ENCODE measurements at regions not wholly inside any gene's neighbourhood (a gene's known extent, or its start where the extent isn't known, plus 50 kb on each side); places are given as distances from the start of the nearest gene placed in this dataset.

- DNase-seq (ENCODE audit: low read depth in 4 of 4, low spot score in 3 of 4): no peak
Observed at GRCh38 chr12:115209230-115209629, 525.3 kb upstream of the TBX3 start.

- DNase-seq (ENCODE audit: low read depth in 4 of 4, low spot score in 3 of 4): no peak
Observed at GRCh38 chr12:115208098-115208497, 524.1 kb upstream of the TBX3 start.

- DNase-seq (ENCODE audit: low read depth in 4 of 4, low spot score in 3 of 4): no peak
Observed at GRCh38 chr12:115207216-115207915, 523.4 kb upstream of the TBX3 start.

- no peak for DNase-seq (ENCODE audit: low read depth in 4 of 4, low spot score in 3 of 4)
Observed at GRCh38 chr12:115206801-115207200, 522.8 kb upstream of the TBX3 start.

- no peak for DNase-seq (ENCODE audit: low read depth in 4 of 4, low spot score in 3 of 4)
Observed at GRCh38 chr12:115205755-115206308, 521.9 kb upstream of the TBX3 start.

- DNase-seq (ENCODE audit: low read depth in 4 of 4, low spot score in 3 of 4): no peak
Observed at GRCh38 chr12:115204957-115205754, 521.2 kb upstream of the TBX3 start.

- no peak for DNase-seq (ENCODE audit: low read depth in 4 of 4, low spot score in 3 of 4)
Observed at GRCh38 chr12:115203701-115204100, 519.7 kb upstream of the TBX3 start.

GRCh38 chr12:115201966-115202365 is 518.0 kb upstream of the TBX3 start:
- DNase-seq (ENCODE audit: low read depth in 4 of 4, low spot score in 3 of 4): no peak

GRCh38 chr12:115199831-115200230 is 515.9 kb upstream of the TBX3 start:
- no peak for DNase-seq (ENCODE audit: low read depth in 4 of 4, low spot score in 3 of 4)

GRCh38 chr12:115194857-115195256 is 510.9 kb upstream of the TBX3 start:
- DNase-seq (ENCODE audit: low read depth in 4 of 4, low spot score in 3 of 4): no peak

- no peak for DNase-seq (ENCODE audit: low read depth in 4 of 4, low spot score in 3 of 4)
Observed at GRCh38 chr12:115194448-115194847, 510.5 kb upstream of the TBX3 start.

GRCh38 chr12:115191342-115191741 is 507.4 kb upstream of the TBX3 start:
- no peak for DNase-seq (ENCODE audit: low read depth in 4 of 4, low spot score in 3 of 4)

- DNase-seq (ENCODE audit: low read depth in 4 of 4, low spot score in 3 of 4): no peak
Observed at GRCh38 chr12:115190010-115190770, 506.2 kb upstream of the TBX3 start.

GRCh38 chr12:115185506-115185905 is 501.5 kb upstream of the TBX3 start:
- DNase-seq (ENCODE audit: low read depth in 4 of 4, low spot score in 3 of 4): no peak

GRCh38 chr12:115183752-115184151 is 499.8 kb upstream of the TBX3 start:
- no peak for DNase-seq (ENCODE audit: low read depth in 4 of 4, low spot score in 3 of 4)

- DNase-seq (ENCODE audit: low read depth in 4 of 4, low spot score in 3 of 4): no peak
Observed at GRCh38 chr12:115177899-115178298, 493.9 kb upstream of the TBX3 start.

- no peak for DNase-seq (ENCODE audit: low read depth in 4 of 4, low spot score in 3 of 4)
Observed at GRCh38 chr12:115176741-115177400, 492.9 kb upstream of the TBX3 start.

GRCh38 chr12:115174920-115175319 is 490.9 kb upstream of the TBX3 start:
- DNase-seq (ENCODE audit: low read depth in 4 of 4, low spot score in 3 of 4): no peak

- no peak for DNase-seq (ENCODE audit: low read depth in 4 of 4, low spot score in 3 of 4)
Observed at GRCh38 chr12:115172521-115172920, 488.5 kb upstream of the TBX3 start.

- no peak for DNase-seq (ENCODE audit: low read depth in 4 of 4, low spot score in 3 of 4)
Observed at GRCh38 chr12:115169981-115170380, 486.0 kb upstream of the TBX3 start.
